HFF-Myc (cell line): ENCODE measurements at regions not wholly inside any gene's neighbourhood (a gene's known extent, or its start where the extent isn't known, plus 50 kb on each side); places are given as distances from the start of the nearest gene placed in this dataset.
A peak's percentile ranks its signal among the peaks of the same experiment; 100 is the strongest.

Source experiments
- DNase-seq: peaks from one replicate; pipeline ENCODE4 v3.0.0-alpha.2; 2011; ENCODE audit warnings: low read depth; ENCODE audit errors: extremely low read depth
- H3K4me3 ChIP-seq: replicated peaks from 2 replicates; pipeline ENCODE4 v1.5.1; 2011; ENCODE audit warnings: low read depth, mild to moderate bottlenecking, control low read depth, low read length
- TF ChIP-seq, protein P1 (sequence below): IDR thresholded peaks from 2 replicates; pipeline ENCODE4 v1.5.1; 2012; ENCODE audit warnings: mild to moderate bottlenecking, low read depth, low read length, control low read depth; ENCODE audit errors: missing control alignments

GRCh38 chr9:22237497-22238363 lies 208.9 kb upstream of the DMRTA1 start:
- TF ChIP-seq, protein P1, sequence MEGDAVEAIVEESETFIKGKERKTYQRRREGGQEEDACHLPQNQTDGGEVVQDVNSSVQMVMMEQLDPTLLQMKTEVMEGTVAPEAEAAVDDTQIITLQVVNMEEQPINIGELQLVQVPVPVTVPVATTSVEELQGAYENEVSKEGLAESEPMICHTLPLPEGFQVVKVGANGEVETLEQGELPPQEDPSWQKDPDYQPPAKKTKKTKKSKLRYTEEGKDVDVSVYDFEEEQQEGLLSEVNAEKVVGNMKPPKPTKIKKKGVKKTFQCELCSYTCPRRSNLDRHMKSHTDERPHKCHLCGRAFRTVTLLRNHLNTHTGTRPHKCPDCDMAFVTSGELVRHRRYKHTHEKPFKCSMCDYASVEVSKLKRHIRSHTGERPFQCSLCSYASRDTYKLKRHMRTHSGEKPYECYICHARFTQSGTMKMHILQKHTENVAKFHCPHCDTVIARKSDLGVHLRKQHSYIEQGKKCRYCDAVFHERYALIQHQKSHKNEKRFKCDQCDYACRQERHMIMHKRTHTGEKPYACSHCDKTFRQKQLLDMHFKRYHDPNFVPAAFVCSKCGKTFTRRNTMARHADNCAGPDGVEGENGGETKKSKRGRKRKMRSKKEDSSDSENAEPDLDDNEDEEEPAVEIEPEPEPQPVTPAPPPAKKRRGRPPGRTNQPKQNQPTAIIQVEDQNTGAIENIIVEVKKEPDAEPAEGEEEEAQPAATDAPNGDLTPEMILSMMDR: no peak
- DNase-seq: peak; percentile 69
- H3K4me3 ChIP-seq: no peak overlapping the region

DNA sequence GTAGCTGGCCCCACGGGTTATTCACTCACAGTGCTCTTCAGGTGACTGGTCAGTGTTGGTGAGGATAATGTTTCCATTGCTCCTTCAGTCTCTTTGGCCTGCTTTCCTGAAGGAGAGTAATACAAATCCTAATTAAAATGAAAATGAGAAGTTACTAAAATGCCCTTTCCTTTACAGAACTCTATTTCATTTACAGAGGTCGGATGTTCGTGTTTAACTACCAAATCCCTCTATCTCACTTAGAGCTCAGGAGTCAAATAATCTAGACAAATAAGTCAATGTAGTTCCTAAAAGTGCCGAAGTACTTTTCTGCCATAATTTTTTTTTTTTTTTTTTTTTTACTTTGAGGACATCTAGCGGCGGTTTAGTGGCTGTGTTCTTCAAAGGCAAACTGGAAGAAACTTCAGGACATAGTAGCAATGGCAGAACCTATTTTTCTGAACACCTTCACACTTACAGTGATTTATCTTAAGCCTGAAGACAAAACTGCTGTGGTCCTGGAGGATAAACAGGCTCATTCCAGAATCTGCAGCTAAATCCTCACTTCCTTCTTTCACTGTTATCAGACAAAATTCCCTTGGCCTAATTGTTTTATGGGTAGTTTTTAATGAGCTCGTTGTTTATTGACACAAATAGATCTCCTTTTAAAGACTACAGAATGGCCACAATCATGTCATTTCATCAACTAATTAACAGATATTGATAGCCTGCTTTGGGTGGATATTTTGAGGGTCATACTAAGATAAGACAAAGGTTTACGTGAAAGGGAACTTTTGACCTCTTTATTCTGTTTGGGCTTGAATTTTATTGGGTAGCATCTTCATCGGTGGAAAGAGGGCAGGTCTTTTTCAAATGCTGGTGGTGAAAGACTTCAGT lies 207.6 kb upstream of the DMRTA1 start:
- no peak for DNase-seq
- TF ChIP-seq, protein P1: peak; percentile 59
- H3K4me3 ChIP-seq: peak overlapping the region; percentile 5; the same call in 1 of the 2 replicates

DNA sequence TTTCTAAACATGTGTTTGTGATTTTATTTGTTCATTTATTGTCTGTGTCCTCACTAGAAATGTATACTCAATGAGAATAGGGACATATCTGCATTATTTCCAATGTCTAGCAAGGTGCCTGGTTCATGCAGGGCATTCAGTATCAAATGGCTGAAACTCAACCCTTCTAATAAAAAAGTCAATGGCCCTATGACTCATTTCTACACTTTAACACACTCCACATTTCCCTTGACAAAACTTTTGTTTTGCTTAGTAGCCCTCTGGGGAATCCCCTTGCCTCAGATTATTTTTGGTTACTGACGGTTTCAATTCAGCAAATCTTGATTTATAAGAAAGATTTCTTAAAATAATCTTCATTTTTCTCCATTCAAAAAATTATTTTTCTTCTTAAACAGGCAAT lies 206.0 kb upstream of the DMRTA1 start:
- DNase-seq: peak; percentile 35
- TF ChIP-seq, protein P1: no peak
- H3K4me3 ChIP-seq: no peak overlapping the region

GRCh38 chr9:22241024-22241423 lies 205.6 kb upstream of the DMRTA1 start:
- TF ChIP-seq, protein P1: no peak
- no peak for DNase-seq
- no peak overlapping the region for H3K4me3 ChIP-seq

- no peak for DNase-seq
These were observed 205.0 kb upstream of the DMRTA1 start for GRCh38 chr9:22241611-22242010.

More at GRCh38 chr9:22241611-22242010, 205.0 kb upstream of the DMRTA1 start:
- H3K4me3 ChIP-seq: no peak overlapping the region
- TF ChIP-seq, protein P1: no peak
